SH-SY5Y (cell line): ENCODE measurements at regions not wholly inside any gene's neighbourhood (a gene's known extent, or its start where the extent isn't known, plus 50 kb on each side); places are given as distances from the start of the nearest gene placed in this dataset.

Source experiments
- GATA2 ChIP-seq: IDR thresholded peaks from 2 replicates; pipeline ENCODE4 v1.6.1; 2011; ENCODE audit warnings: mild to moderate bottlenecking, low read depth, low read length
- GATA3 ChIP-seq: IDR thresholded peaks from 2 replicates; pipeline ENCODE4 v1.6.1; 2011; ENCODE audit warnings: low read depth, mild to moderate bottlenecking, low read length, moderate library complexity

DNA sequence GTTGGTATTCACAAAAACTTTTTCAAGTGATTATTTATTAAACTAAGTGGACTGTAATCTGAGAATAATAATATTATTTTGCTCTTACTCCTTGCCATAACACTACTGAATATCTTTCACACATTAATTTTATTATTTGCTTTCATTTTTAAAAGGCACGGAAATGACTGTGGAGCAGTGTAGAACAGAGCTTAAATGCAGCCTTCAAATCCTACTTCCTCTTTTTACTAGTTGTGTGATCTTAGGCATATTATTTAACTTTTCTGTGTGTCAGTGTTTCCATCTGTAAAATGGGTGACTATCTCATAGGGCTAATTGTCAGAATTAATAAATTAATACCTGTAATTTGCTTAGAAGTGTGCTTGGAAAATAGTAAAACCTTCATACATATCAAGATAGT is 55.5 kb upstream of the SLC8A1 start:
- TF ChIP-seq GATA3 (no peak), GATA2 (no peak)

DNA sequence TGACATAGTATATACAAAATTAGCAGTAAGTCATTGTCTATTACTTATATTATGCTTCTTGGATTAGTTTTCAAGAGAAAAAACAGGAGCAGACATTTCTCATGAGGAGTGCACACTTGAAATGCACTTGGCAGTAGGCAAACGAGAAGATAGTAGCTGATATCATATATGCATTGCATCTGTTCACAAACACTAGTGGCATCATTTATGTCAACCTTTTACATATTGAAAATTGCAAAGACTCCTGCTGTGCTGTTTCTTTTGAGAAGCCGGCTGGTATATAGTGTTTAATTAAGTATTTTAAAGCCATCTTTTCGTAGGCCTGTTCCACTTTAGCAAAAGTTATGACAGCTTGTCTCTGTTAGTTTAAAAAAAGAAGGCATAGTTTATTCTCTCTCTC is 58.4 kb upstream of the SLC8A1 start:
- no peak for TF ChIP-seq GATA2
- no peak for TF ChIP-seq GATA3

DNA sequence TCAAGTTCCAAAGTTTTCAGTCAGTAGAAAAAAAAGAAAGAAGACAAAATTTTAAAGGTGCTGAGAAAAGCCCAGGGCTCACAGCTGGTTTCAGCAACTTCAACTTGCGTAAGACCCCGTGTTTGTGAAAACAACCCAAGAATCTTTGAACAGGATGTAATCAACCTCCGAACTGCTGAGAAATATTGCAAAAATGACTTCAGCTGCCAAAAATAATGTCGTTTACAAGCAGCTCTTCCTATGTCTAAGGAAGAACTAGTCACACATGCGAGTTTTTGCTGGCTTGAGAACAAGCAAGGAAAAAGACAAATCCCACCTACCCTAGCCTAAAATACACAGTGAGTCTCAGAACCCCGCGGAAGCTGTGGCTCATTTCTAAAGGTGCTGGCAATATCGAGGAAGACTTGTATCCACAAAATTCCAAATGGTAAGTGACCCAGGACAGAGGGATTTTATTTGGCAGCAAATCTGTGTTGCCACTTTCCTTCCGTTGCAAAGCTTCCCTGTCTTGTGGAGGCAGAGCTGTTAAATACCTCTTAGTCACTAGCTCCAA is 59.8 kb upstream of the SLC8A1 start:
- TF ChIP-seq GATA3 (no peak), GATA2 (no peak)

DNA sequence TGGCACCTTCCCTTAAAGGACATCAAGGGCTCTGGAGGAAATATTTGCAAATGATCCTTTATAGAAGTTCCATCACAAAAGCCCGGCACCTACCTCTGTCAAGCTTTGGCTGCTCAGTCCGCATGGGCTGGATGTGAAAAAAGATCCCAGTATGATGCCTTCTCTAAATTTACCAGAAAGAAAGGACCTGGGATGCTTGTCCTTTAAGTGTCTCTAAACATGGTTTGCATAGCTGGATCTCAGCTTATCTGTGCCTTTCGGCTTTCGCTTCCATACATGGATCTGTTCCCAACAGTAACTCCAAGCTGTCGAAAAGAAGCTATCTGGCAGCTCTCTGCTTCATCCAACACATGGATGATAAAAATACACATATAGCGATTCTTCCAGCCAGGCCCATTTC is 60.4 kb upstream of the SLC8A1 start:
- no peak for TF ChIP-seq GATA3
- TF ChIP-seq GATA2 = no peak

DNA sequence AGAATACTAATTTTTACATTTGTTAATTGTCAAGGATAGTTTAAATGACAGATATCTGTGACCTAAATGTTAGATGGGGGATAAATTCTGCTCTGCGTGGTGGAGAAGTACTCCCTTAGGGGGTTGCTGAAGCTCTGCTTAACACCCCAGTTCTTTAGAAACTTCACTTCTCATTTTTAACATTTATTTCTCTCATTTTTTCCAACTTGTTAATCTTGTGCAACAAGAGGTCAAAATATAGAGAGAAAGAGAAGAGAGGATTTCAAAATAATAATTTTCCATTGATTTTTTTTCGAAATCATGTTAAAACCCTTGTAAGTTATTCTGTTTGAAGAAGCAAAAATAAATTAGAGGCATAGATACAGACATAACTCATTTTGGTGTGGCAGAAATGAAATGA is 61.3 kb upstream of the SLC8A1 start:
- TF ChIP-seq GATA2 = no peak

DNA sequence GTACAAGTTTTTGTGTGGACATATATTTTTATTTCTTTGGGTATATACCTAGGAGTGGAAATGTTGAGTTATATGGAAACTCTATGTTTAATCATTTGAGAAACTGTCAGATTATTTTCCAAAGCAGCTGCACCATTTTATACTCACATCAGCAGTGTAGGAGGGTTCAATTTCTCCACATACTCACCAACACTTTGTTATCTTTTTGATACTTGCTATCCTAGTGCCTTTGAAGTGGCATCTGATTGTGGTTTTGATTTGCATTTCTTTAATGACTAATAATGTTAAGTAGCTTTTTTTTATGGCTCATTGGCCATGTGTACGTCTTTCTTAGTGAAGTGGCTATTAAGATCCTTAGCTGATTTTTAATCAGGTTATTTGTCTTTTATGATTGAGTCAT is 64.7 kb upstream of the SLC8A1 start:
- no peak for TF ChIP-seq GATA3

DNA sequence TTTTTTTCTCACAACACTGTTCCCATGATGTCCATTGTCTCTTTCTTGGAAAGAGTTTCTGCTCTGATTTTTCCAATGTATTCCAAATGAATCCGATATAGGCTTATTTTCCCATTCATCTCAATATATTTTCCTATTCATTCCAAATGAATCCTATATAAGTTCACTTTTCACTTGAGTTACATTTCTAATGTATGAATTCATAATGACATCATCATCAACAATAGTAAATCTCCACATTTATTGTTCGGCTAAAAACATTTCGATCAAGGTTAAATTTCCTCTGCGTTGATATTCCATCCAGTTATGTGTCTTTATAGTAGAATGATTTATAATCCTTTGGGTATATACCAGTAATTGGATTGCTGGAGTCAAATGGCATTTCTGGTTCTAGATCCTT is 76.7 kb upstream of the SLC8A1 start:
- TF ChIP-seq GATA3 (no peak), GATA2 (no peak)

DNA sequence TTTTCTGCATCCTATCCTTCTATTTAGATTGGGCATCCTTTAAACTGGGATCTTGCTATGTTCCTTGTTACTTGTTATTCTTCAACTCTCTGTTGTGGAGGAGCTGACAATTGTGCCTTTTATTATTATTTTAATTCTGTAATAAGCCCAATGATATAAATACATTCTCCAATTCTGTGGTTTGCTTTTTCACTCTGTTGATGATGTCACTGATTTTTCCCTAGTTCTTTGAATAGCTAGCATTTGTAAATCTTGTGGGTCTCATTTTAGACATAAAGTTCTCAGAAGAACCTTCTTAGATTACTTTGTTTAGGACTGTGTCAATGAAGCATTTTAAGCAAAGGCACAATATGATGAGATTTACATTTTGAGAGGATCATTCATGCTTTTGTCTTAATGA is 79.5 kb upstream of the SLC8A1 start:
- no peak for TF ChIP-seq GATA3
- no peak for TF ChIP-seq GATA2

DNA sequence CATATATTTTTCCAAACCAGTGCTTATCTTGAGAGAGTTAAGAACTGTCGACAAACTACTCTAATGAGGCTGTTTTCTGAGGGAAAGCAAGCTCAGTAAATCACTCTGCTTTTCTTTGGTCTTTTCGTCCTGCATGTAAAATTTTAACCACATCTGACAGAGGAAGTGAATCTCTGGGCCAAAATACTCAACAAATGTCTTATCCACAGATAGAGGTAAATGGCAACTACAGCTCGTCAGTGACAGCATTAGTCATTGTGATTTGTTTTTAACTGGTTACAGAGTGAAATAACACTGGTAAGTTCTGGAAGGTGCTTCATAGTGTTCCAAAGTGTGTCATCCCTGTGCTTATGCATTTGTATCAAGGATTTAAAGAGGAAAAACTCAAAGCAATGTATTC is 82.6 kb upstream of the SLC8A1 start:
- TF ChIP-seq GATA2 = no peak
- no peak for TF ChIP-seq GATA3

DNA sequence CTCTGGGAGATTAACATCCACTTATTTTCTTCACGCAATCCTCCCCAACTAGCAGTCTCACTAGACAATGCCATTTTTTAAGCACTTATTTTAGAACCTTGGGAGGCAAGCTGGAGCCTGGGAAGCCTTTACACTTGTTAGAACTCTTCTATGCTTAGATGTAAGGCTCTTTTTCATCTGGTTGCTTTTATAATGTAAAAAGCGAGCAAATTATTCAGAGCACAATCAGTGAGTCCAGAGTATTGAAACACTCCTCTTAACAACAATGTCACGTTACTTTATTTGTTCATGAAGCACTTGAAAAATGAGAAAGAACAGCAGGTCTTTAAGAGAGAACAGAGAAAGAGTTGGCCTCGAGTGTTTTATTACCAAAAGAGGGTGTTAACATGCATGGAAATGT is 84.1 kb upstream of the SLC8A1 start:
- TF ChIP-seq GATA3 = no peak
- TF ChIP-seq GATA2 = no peak

DNA sequence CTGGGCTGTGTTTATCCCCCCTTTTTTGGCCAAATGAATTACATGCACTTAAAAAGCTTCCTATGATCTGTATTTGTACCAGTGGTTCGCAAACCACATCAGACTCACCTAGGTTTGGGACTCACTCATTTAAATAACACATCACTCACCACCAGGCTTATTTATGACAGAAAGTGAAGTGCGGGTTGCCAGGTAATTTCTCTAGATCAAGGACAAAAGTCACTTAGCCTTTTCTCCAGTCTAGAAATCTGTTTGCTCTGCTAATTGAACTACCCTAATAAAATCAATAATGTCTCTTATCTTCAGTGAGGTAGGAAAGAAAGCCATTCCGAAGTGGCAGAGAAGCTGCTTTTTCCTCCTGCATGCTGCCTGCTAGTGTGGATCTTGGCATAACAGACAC is 88.1 kb upstream of the SLC8A1 start:
- TF ChIP-seq GATA2 (no peak), GATA3 (no peak)

DNA sequence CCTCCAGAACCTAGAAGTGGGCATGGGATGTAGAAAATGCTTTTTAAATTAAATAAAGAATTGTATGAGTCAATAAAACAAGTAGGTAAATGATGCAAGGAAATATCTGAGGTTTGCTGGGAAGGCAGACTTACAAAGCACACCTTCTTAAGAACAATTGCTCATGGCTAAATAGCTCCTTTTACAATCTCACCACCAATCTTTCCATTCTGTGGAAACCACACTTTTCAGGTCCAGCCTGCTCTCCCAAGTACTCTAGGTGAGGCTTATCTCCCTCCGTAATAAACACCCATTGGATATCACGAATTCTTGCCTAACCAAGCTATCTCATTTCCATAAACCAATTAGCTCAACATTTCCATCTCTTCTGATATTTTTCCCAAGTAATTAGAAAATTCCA is 91.5 kb upstream of the SLC8A1 start:
- TF ChIP-seq GATA3 (no peak), GATA2 (no peak)

DNA sequence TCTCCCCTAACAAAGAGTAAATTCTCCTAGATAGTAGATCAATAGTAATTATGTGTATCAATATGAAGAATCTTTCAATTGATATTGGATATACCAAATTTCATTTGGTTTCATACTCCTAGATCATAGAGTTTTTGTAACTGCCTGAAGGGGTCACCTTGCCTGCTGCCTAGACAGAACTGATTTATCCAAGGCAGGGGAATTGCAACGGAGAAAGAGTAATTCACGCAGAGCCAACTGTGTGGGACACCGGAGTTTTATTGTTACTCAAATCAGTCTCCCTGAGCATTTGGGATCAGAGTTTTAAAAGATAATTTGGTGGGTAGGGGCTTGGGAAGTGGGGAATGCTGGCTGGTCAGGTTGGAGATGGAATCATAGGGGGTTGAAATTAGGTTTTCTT is 92.2 kb upstream of the SLC8A1 start:
- TF ChIP-seq GATA2 (no peak), GATA3 (no peak)

DNA sequence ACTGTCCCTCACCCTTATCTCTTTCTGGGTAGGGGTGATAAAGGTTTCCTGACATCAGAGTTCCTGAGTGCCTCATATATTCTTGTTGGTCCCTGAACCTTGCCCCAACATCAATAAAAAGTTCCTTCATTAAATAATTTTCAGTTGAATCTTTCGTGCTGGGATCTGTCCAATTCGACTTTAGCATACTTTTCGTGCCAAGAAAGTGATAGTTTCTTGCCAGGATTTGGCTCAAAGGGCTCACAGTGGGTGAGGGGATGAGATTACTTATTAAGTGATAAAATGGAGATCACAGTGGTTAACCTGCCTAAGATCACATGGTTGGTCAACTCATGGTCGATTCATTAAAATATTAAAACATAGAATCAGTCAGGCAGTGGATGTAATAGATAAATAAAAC is 93.8 kb upstream of the SLC8A1 start:
- TF ChIP-seq GATA3 (no peak), GATA2 (no peak)

DNA sequence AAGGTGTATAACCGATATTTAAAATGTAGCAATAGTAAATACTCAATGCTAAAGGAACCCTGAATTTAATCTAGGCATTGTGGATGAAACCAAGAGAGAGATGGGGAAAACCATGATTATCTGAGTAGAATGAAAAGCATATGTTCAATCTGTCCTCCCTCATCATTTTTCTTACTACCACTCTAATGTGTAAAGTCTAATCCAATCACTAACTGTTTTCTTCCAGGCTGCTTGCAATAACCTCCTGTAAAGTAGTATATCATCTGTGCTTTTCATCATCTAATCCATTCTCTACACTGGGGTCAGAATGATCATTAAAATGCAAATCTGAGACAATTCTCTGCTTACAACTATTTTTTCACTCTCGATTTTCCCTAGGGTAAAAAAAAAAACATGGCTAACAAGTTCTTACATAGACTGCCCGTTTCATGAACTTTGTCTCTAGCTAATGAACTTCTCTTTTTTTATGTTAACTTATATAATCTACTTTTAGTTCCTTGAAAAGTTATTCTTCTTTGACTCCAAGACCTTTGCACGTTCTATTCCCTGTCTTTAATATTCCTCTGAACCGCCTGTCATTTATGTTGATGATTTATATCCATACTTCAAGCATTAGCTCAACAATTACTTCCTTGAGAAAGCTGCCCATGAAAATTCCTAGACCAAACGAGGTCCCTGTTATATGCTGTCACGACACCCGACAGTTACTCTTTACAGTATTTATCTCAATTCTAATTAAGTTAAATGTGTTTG is 94.7 kb upstream of the SLC8A1 start:
- TF ChIP-seq GATA3 (no peak), GATA2 (no peak)

DNA sequence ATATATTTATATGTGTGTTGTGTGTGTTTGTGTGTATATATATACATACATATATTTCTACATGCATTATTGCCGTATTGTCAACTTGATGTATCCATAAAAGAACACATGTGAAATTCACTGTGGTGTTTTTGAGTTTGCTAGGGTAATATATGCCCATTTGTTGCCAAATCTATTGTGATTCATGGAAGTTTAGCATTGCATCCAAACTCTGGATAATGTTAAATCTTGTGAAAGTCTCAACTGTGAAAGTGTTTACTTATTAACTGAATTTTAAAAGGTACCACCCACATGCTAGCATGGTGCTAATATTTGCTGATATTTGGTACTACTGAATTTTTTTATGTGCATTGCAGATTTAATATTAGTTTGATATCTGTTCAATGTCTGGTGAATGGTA is 96.6 kb upstream of the SLC8A1 start:
- TF ChIP-seq GATA2 (no peak), GATA3 (no peak)
